ENCODE measurements at regions not wholly inside any gene's neighbourhood (a gene's known extent, or its start where the extent isn't known, plus 50 kb on each side); places are given as distances from the start of the nearest gene placed in this dataset.

- Mint-ChIP-seq H3K27me3 (ENCODE audit: low read depth) (no peaks in the 10 kb centered on the region), H3K9me3 (no peaks in the 10 kb centered on the region), H3K4me3 (no peak overlapping the region), H3K4me1 (peaks cover 25% of the 10 kb centered on the region), H3K27ac (no peak overlapping the region), H3K36me3 (no peaks in the 10 kb centered on the region)
- ATAC-seq (no peak), DNase-seq (ENCODE audit: low spot score) (no peak)
- POLR2A ChIA-PET, result no interaction called here
- TF ChIP-seq ARID4B (CRISPR knock-in tag; IDR thresholded peaks at IDR 0.05; ENCODE audit: borderline replicate concordance) (no peak), AR (CRISPR knock-in tag; IDR thresholded peaks at IDR 0.05) (no peak), NFATC4 (CRISPR knock-in tag; IDR thresholded peaks at IDR 0.05) (no peak), ATF2 (CRISPR knock-in tag; IDR thresholded peaks at IDR 0.05; ENCODE audit: borderline replicate concordance, low read depth) (no peak), GABPB1 (CRISPR knock-in tag; IDR thresholded peaks at IDR 0.05) (no peak), CREB1 (CRISPR knock-in tag; IDR thresholded peaks at IDR 0.05) (no peak), FOXK1 (CRISPR knock-in tag; IDR thresholded peaks at IDR 0.05) (no peak), CREM (CRISPR knock-in tag; IDR thresholded peaks at IDR 0.05) (no peak), ZSCAN18 (CRISPR knock-in tag; IDR thresholded peaks at IDR 0.05) (no peak), TEAD1 (CRISPR knock-in tag; IDR thresholded peaks at IDR 0.05) (no peak), ZNF281 (CRISPR knock-in tag; IDR thresholded peaks at IDR 0.05) (no peak), ZNF232 (CRISPR knock-in tag; IDR thresholded peaks at IDR 0.05) (no peak), ZMAT4 (CRISPR knock-in tag; IDR thresholded peaks at IDR 0.05) (no peak)
- CTCF ChIA-PET, result no interaction called here
Observed at GRCh38 chr13:79913141-79913827, 427.6 kb downstream of the SPRY2 start.
